ENCODE measurements at regions not wholly inside any gene's neighbourhood (a gene's known extent, or its start where the extent isn't known, plus 50 kb on each side); places are given as distances from the start of the nearest gene placed in this dataset.

GRCh38 chrX:10902001-10902400, 209.1 kb upstream of the HCCS start:
- 50 to 80% methylated on average over 1 of the region's 2 CpGs for WGBS, 2 donors (ENCODE audit: low coverage in 1 of 2)

GRCh38 chrX:10903523-10903922, 207.6 kb upstream of the HCCS start:
- Histone ChIP-seq H3K27me3 (no peaks in the 10 kb centered on the region), H3K36me3 (no peaks in the 10 kb centered on the region), H3K4me3 (no peak overlapping the region), H3K9me3 (no peaks in the 10 kb centered on the region), H3K27ac (no peak overlapping the region), H3K4me1 (peaks cover 0 to 7% (median 0%) of the 10 kb centered on the region in 3 donors)
- no peak for ATAC-seq
- no peak for TF ChIP-seq EP300 (IDR thresholded peaks at IDR 0.05)
- TF ChIP-seq CTCF (IDR thresholded peaks at IDR 0.05), result no peak
- TF ChIP-seq POLR2A (IDR thresholded peaks at IDR 0.05), result no peak
- no peak for TF ChIP-seq POLR2AphosphoS5 (IDR thresholded peaks at IDR 0.05)

More at GRCh38 chrX:10902001-10902400, 209.1 kb upstream of the HCCS start:
- ATAC-seq, result no peak
- Histone ChIP-seq H3K4me1 (peaks cover 0 to 7% (median 0%) of the 10 kb centered on the region in 3 donors), H3K27me3 (no peaks in the 10 kb centered on the region), H3K4me3 (no peak overlapping the region), H3K9me3 (no peaks in the 10 kb centered on the region), H3K27ac (no peak overlapping the region), H3K36me3 (no peaks in the 10 kb centered on the region)
- TF ChIP-seq POLR2AphosphoS5 (IDR thresholded peaks at IDR 0.05) (no peak), CTCF (IDR thresholded peaks at IDR 0.05) (no peak)

- no peak for ATAC-seq
- H3K9me3 ChIP-seq, result no peaks in the 10 kb centered on the region
- no peaks in the 10 kb centered on the region for H3K27me3 ChIP-seq
- no peak overlapping the region for H3K27ac ChIP-seq
- H3K4me1 ChIP-seq, result peaks cover 0 to 7% (median 0%) of the 10 kb centered on the region in 3 donors
- H3K4me3 ChIP-seq, result no peak overlapping the region
- no peaks in the 10 kb centered on the region for H3K36me3 ChIP-seq
- 0 to 43% methylated on average over 1 to 2 of the region's 2 CpGs for WGBS, 2 donors (ENCODE audit: low coverage in 1 of 2)
- no peak for TF ChIP-seq POLR2A (IDR thresholded peaks at IDR 0.05)
- no peak for TF ChIP-seq EP300 (IDR thresholded peaks at IDR 0.05)
Observed at GRCh38 chrX:10904220-10904619, 206.9 kb upstream of the HCCS start.

- ATAC-seq, result no peak
Observed at GRCh38 chrX:10906866-10907265, 204.3 kb upstream of the HCCS start.

GRCh38 chrX:10922159-10922558, 189.0 kb upstream of the HCCS start:
- no peaks in the 10 kb centered on the region for H3K36me3 ChIP-seq
- no peaks in the 10 kb centered on the region for H3K9me3 ChIP-seq
- H3K4me3 ChIP-seq, result no peak overlapping the region
- H3K4me1 ChIP-seq, result peaks cover 0 to 5% (median 0%) of the 10 kb centered on the region in 3 donors
- H3K27ac ChIP-seq, result no peak overlapping the region
- ATAC-seq, result no peak
- TF ChIP-seq POLR2AphosphoS5 (IDR thresholded peaks at IDR 0.05) (no peak), EP300 (IDR thresholded peaks at IDR 0.05) (no peak)
- no peaks in the 10 kb centered on the region for H3K27me3 ChIP-seq

More at GRCh38 chrX:10906866-10907265, 204.3 kb upstream of the HCCS start:
- no peaks in the 10 kb centered on the region for H3K9me3 ChIP-seq
- no peak overlapping the region for H3K27ac ChIP-seq
- no peaks in the 10 kb centered on the region for H3K36me3 ChIP-seq
- H3K27me3 ChIP-seq, result no peaks in the 10 kb centered on the region
- no peaks in the 10 kb centered on the region for H3K4me1 ChIP-seq
- TF ChIP-seq POLR2AphosphoS5 (IDR thresholded peaks at IDR 0.05) (no peak), POLR2A (IDR thresholded peaks at IDR 0.05) (no peak), EP300 (IDR thresholded peaks at IDR 0.05) (no peak), CTCF (IDR thresholded peaks at IDR 0.05) (no peak)
- no peak overlapping the region for H3K4me3 ChIP-seq
- 80 to 86% methylated on average over 1 of the region's 1 CpG for WGBS, 2 donors (ENCODE audit: low coverage in 1 of 2)

- no peak for ATAC-seq
- Histone ChIP-seq H3K4me3 (no peak overlapping the region), H3K4me1 (peaks cover 0 to 5% (median 0%) of the 10 kb centered on the region in 3 donors), H3K9me3 (no peaks in the 10 kb centered on the region), H3K27me3 (no peaks in the 10 kb centered on the region), H3K27ac (no peak overlapping the region), H3K36me3 (no peaks in the 10 kb centered on the region)
- TF ChIP-seq POLR2A (IDR thresholded peaks at IDR 0.05) (no peak), EP300 (IDR thresholded peaks at IDR 0.05) (no peak), POLR2AphosphoS5 (IDR thresholded peaks at IDR 0.05) (no peak), CTCF (IDR thresholded peaks at IDR 0.05) (no peak)
- 88% methylated on average over 1 of the region's 1 CpG; no CpG with 5 or more reads in 1 of the 2 donors for WGBS, 2 donors (ENCODE audit: low coverage in 1 of 2)
Observed at GRCh38 chrX:10922835-10923234, 188.3 kb upstream of the HCCS start.

All from gastroesophageal sphincter (tissue), 4 donors.